ENCODE measurements at regions not wholly inside any gene's neighbourhood (a gene's known extent, or its start where the extent isn't known, plus 50 kb on each side); places are given as distances from the start of the nearest gene placed in this dataset.

DNA sequence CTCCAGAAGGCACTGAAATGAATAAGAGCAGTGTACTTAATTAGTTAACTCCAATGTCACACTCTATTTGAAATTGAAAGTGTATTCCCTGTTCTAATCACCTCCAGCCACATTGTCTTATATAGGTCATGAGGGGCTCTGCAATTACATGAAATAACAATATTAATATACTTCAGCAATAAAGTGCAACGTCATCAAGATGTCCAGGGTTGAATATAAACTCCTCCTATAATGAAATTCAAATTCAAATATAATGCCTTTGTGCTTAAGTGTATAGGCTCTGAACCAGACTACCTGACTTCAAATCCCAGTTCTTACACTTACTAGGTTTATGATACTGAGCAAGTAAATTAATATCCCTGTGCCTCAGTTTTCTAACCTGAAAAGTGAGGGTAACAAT is 195.6 kb upstream of the SMC2 start:
- ChIA-PET CTCF (no interaction called here), POLR2A (no interaction called here), RAD21 (ENCODE audit: low non-redundant PET in 1 of 2, low total read pairs in 2 of 2, uncharacterized antibody in 2 of 2, unreplicated experiment in 2 of 2) (no interaction called here)
- no peaks in the 10 kb centered on the region for H4K20me1 ChIP-seq (ENCODE audit: insufficient read depth)
- H3K27ac ChIP-seq (ENCODE audit: low read depth, low read length), result no peak overlapping the region
- no peak overlapping the region for H3K4me3 ChIP-seq (replicated peaks in 1 of 2; ENCODE audit: low read depth in 1 of 2, low read length in 2 of 2)
- intact Hi-C loops (cut with micrococcal nuclease), result no loop called here
- no peaks in the 10 kb centered on the region for H3K27me3 ChIP-seq (ENCODE audit: insufficient read depth, low read length)
- ATAC-seq (no peak), DNase-seq (ENCODE audit: low read depth, low spot score) (no peak)
- no peaks in the 10 kb centered on the region for H3K9me2 ChIP-seq (ENCODE audit: insufficient read depth)
- no peaks in the 10 kb centered on the region for H3K9me3 ChIP-seq (ENCODE audit: control insufficient read depth in 1 of 2, insufficient read depth in 1 of 2, low read depth in 1 of 2, low read length in 2 of 2)
- no peaks in the 10 kb centered on the region for H3K4me1 ChIP-seq (ENCODE audit: control insufficient read depth in 1 of 2, insufficient read depth in 2 of 2, low read length in 2 of 2)
- TF ChIP-seq, protein P1, sequence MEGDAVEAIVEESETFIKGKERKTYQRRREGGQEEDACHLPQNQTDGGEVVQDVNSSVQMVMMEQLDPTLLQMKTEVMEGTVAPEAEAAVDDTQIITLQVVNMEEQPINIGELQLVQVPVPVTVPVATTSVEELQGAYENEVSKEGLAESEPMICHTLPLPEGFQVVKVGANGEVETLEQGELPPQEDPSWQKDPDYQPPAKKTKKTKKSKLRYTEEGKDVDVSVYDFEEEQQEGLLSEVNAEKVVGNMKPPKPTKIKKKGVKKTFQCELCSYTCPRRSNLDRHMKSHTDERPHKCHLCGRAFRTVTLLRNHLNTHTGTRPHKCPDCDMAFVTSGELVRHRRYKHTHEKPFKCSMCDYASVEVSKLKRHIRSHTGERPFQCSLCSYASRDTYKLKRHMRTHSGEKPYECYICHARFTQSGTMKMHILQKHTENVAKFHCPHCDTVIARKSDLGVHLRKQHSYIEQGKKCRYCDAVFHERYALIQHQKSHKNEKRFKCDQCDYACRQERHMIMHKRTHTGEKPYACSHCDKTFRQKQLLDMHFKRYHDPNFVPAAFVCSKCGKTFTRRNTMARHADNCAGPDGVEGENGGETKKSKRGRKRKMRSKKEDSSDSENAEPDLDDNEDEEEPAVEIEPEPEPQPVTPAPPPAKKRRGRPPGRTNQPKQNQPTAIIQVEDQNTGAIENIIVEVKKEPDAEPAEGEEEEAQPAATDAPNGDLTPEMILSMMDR (IDR thresholded peaks at IDR 0.05 in 2 of 3, conservative IDR thresholded peaks at IDR 0.05 in 1 of 3; ENCODE audit: borderline replicate concordance in 1 of 3, insufficient read depth in 1 of 3, low read depth in 2 of 3, low read length in 2 of 3), result no peak
- TF ChIP-seq YY1 (IDR thresholded peaks at IDR 0.05; ENCODE audit: extremely low read depth, insufficient replicate concordance, low read depth, low read length) (no peak), TCF7L2 (IDR thresholded peaks at IDR 0.05; ENCODE audit: borderline replicate concordance, extremely low read depth, insufficient read depth, insufficient read length) (no peak), POLR2A (IDR thresholded peaks at IDR 0.05; ENCODE audit: borderline replicate concordance, extremely low read depth, insufficient read depth, insufficient read length) (no peak), SIN3A (IDR thresholded peaks at IDR 0.05; ENCODE audit: low read depth) (no peak), FOSL1 (IDR thresholded peaks at IDR 0.05; ENCODE audit: low read depth) (no peak), RAD21 (IDR thresholded peaks at IDR 0.05; ENCODE audit: low read depth) (no peak), CBX3 (IDR thresholded peaks at IDR 0.05; ENCODE audit: low read depth) (no peak), CEBPB (IDR thresholded peaks at IDR 0.05; ENCODE audit: low read depth) (no peak), EZH2phosphoT487 (IDR thresholded peaks at IDR 0.05; ENCODE audit: borderline replicate concordance) (no peak), SP1 (IDR thresholded peaks at IDR 0.05; ENCODE audit: low read depth) (no peak), EZH2 (IDR thresholded peaks at IDR 0.05) (no peak)
- TF ChIP-seq, protein P2, sequence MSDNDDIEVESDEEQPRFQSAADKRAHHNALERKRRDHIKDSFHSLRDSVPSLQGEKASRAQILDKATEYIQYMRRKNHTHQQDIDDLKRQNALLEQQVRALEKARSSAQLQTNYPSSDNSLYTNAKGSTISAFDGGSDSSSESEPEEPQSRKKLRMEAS (IDR thresholded peaks at IDR 0.05), result no peak
- TF ChIP-seq, protein P3, sequence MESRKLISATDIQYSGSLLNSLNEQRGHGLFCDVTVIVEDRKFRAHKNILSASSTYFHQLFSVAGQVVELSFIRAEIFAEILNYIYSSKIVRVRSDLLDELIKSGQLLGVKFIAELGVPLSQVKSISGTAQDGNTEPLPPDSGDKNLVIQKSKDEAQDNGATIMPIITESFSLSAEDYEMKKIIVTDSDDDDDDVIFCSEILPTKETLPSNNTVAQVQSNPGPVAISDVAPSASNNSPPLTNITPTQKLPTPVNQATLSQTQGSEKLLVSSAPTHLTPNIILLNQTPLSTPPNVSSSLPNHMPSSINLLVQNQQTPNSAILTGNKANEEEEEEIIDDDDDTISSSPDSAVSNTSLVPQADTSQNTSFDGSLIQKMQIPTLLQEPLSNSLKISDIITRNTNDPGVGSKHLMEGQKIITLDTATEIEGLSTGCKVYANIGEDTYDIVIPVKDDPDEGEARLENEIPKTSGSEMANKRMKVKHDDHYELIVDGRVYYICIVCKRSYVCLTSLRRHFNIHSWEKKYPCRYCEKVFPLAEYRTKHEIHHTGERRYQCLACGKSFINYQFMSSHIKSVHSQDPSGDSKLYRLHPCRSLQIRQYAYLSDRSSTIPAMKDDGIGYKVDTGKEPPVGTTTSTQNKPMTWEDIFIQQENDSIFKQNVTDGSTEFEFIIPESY (IDR thresholded peaks at IDR 0.05; ENCODE audit: extremely low read depth, insufficient replicate concordance, low read length), result no peak
- TF ChIP-seq, protein P4, sequence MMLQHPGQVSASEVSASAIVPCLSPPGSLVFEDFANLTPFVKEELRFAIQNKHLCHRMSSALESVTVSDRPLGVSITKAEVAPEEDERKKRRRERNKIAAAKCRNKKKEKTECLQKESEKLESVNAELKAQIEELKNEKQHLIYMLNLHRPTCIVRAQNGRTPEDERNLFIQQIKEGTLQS (IDR thresholded peaks at IDR 0.05), result no peak
- TF ChIP-seq, protein P5, sequence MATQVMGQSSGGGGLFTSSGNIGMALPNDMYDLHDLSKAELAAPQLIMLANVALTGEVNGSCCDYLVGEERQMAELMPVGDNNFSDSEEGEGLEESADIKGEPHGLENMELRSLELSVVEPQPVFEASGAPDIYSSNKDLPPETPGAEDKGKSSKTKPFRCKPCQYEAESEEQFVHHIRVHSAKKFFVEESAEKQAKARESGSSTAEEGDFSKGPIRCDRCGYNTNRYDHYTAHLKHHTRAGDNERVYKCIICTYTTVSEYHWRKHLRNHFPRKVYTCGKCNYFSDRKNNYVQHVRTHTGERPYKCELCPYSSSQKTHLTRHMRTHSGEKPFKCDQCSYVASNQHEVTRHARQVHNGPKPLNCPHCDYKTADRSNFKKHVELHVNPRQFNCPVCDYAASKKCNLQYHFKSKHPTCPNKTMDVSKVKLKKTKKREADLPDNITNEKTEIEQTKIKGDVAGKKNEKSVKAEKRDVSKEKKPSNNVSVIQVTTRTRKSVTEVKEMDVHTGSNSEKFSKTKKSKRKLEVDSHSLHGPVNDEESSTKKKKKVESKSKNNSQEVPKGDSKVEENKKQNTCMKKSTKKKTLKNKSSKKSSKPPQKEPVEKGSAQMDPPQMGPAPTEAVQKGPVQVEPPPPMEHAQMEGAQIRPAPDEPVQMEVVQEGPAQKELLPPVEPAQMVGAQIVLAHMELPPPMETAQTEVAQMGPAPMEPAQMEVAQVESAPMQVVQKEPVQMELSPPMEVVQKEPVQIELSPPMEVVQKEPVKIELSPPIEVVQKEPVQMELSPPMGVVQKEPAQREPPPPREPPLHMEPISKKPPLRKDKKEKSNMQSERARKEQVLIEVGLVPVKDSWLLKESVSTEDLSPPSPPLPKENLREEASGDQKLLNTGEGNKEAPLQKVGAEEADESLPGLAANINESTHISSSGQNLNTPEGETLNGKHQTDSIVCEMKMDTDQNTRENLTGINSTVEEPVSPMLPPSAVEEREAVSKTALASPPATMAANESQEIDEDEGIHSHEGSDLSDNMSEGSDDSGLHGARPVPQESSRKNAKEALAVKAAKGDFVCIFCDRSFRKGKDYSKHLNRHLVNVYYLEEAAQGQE (IDR thresholded peaks at IDR 0.05; ENCODE audit: low read depth), result no peak
- no peak overlapping the region for H2AFZ ChIP-seq (ENCODE audit: low read depth, low read length, poor library complexity, severe bottlenecking)
- no peak overlapping the region for H3K9ac ChIP-seq (ENCODE audit: low read length)
- no TSS peak for BruUV-seq (replicated peaks)
- no peak overlapping the region for H3K4me2 ChIP-seq (ENCODE audit: low read length)
- H3K36me3 ChIP-seq (ENCODE audit: control insufficient read depth in 1 of 2, insufficient read depth in 2 of 2, low read length in 2 of 2), result no peaks in the 10 kb centered on the region
- no peaks in the 10 kb centered on the region for H3K79me2 ChIP-seq (ENCODE audit: insufficient read depth, low read length)
